ENCODE measurements at regions not wholly inside any gene's neighbourhood (a gene's known extent, or its start where the extent isn't known, plus 50 kb on each side); places are given as distances from the start of the nearest gene placed in this dataset.

DNA sequence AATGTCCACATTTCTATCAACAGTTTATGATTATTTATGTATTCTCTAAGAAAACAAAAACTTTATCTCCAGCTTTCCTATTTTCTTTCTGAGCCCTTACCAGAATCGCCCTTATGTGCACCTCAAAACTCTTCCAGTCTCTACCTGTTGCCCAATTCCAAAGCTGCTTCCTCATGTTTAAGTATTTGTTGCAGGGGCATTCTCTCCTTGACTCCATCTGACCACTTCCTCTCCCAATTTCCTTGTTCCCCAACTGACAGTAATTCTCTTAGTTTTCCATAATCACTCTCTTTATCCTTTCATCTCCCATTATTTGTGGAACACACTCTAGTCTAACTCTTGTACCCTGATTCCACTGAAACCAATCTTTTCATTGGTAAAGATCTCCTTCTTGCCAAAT is 105.4 kb upstream of the RBBP8 start:
- TF ChIP-seq, protein P1, sequence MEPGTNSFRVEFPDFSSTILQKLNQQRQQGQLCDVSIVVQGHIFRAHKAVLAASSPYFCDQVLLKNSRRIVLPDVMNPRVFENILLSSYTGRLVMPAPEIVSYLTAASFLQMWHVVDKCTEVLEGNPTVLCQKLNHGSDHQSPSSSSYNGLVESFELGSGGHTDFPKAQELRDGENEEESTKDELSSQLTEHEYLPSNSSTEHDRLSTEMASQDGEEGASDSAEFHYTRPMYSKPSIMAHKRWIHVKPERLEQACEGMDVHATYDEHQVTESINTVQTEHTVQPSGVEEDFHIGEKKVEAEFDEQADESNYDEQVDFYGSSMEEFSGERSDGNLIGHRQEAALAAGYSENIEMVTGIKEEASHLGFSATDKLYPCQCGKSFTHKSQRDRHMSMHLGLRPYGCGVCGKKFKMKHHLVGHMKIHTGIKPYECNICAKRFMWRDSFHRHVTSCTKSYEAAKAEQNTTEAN (CRISPR knock-in tag; IDR thresholded peaks at IDR 0.05), result no peak
- no peak for TF ChIP-seq JAZF1 (CRISPR knock-in tag; IDR thresholded peaks at IDR 0.05)
- TF ChIP-seq ZNF232 (CRISPR knock-in tag; IDR thresholded peaks at IDR 0.05), result no peak
- TF ChIP-seq, protein P2, sequence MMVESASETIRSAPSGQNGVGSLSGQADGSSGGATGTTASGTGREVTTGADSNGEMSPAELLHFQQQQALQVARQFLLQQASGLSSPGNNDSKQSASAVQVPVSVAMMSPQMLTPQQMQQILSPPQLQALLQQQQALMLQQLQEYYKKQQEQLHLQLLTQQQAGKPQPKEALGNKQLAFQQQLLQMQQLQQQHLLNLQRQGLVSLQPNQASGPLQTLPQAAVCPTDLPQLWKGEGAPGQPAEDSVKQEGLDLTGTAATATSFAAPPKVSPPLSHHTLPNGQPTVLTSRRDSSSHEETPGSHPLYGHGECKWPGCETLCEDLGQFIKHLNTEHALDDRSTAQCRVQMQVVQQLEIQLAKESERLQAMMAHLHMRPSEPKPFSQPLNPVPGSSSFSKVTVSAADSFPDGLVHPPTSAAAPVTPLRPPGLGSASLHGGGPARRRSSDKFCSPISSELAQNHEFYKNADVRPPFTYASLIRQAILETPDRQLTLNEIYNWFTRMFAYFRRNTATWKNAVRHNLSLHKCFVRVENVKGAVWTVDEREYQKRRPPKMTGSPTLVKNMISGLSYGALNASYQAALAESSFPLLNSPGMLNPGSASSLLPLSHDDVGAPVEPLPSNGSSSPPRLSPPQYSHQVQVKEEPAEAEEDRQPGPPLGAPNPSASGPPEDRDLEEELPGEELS (CRISPR knock-in tag; IDR thresholded peaks at IDR 0.05), result no peak
- TF ChIP-seq ATF1 (CRISPR knock-in tag; IDR thresholded peaks at IDR 0.05), result no peak
- TF ChIP-seq, protein P3, sequence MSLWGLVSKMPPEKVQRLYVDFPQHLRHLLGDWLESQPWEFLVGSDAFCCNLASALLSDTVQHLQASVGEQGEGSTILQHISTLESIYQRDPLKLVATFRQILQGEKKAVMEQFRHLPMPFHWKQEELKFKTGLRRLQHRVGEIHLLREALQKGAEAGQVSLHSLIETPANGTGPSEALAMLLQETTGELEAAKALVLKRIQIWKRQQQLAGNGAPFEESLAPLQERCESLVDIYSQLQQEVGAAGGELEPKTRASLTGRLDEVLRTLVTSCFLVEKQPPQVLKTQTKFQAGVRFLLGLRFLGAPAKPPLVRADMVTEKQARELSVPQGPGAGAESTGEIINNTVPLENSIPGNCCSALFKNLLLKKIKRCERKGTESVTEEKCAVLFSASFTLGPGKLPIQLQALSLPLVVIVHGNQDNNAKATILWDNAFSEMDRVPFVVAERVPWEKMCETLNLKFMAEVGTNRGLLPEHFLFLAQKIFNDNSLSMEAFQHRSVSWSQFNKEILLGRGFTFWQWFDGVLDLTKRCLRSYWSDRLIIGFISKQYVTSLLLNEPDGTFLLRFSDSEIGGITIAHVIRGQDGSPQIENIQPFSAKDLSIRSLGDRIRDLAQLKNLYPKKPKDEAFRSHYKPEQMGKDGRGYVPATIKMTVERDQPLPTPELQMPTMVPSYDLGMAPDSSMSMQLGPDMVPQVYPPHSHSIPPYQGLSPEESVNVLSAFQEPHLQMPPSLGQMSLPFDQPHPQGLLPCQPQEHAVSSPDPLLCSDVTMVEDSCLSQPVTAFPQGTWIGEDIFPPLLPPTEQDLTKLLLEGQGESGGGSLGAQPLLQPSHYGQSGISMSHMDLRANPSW (CRISPR knock-in tag; conservative IDR thresholded peaks at IDR 0.05; ENCODE audit: low read depth), result no peak
- TF ChIP-seq, protein P4, sequence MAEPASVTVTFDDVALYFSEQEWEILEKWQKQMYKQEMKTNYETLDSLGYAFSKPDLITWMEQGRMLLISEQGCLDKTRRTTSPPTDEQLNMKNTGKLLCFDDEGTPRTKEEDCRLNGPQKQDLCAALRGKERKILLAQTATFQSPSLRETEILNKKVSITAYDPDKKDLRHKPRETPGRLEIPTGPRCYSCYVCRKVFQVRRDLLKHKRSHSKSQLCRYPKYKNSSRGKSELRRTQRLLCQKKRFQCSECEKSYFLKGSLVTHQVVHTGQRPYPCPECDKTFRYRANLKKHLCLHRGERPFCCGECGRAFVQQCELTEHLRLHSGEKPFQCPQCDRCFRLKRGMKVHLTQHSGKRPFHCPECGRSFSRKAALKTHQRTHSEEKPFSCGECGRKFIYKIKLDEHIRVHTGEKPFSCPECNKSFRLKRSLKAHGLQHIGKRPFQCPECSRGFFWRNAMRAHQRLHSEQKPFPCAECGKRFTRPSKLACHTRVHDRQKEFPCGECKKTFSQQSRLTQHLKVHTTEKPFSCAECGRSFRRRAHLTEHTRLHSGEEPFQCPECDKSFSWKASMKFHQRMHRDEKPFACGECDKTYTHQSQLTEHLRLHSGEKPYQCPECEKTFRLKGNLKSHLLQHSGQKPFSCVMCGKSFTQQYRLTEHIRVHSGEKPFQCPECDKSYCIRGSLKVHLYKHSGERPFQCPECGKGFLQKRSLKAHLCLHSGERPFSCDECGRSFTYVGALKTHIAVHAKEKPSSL (CRISPR knock-in tag; conservative IDR thresholded peaks at IDR 0.05), result no peak
- no peak for TF ChIP-seq EMX1 (CRISPR knock-in tag; IDR thresholded peaks at IDR 0.05)
- TF ChIP-seq ZBTB21 (CRISPR knock-in tag; IDR thresholded peaks at IDR 0.05; ENCODE audit: borderline replicate concordance), result no peak
- no peak for TF ChIP-seq TEAD1 (CRISPR knock-in tag; IDR thresholded peaks at IDR 0.05)
- Mint-ChIP-seq H3K27ac (no peak overlapping the region), H3K36me3 (no peaks in the 10 kb centered on the region), H3K9me3 (peaks cover 16% of the 10 kb centered on the region), H3K27me3 (ENCODE audit: low read depth) (no peaks in the 10 kb centered on the region), H3K4me1 (peaks cover 17% of the 10 kb centered on the region), H3K4me3 (no peak overlapping the region)
- ChIA-PET CTCF (no interaction called here), POLR2A (no interaction called here)
- DNase-seq (ENCODE audit: low spot score), result no peak
- no peak for ATAC-seq

DNA sequence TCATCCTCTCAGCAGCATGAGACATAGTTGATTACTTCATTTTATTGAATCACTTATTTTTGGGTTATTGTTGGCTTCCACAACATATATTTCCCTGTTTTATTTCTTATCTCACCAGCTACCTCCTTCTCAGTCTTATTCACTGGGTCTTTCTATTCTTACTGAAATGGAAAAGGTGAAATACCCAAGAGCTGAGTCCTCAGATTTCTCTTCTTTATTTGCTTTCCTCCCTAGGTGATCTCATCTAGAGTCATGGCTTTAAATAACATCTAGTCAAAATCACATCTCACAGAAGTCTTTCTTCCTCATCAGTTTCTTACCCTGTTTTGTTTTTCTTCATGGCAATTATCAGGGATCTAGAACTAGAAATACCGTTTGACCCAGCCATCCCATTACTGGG is 105.0 kb upstream of the RBBP8 start:
- Mint-ChIP-seq H3K9me3 (peaks cover 16% of the 10 kb centered on the region), H3K36me3 (no peaks in the 10 kb centered on the region), H3K4me3 (no peak overlapping the region), H3K27ac (no peak overlapping the region), H3K27me3 (ENCODE audit: low read depth) (no peaks in the 10 kb centered on the region), H3K4me1 (peaks cover 17% of the 10 kb centered on the region)
- no peak for DNase-seq (ENCODE audit: low spot score)
- no peak for TF ChIP-seq ZNF121 (CRISPR knock-in tag; IDR thresholded peaks at IDR 0.05)
- TF ChIP-seq ATF1 (CRISPR knock-in tag; IDR thresholded peaks at IDR 0.05), result no peak
- no peak for TF ChIP-seq ZNF138 (CRISPR knock-in tag; conservative IDR thresholded peaks at IDR 0.05)
- TF ChIP-seq, protein P5, sequence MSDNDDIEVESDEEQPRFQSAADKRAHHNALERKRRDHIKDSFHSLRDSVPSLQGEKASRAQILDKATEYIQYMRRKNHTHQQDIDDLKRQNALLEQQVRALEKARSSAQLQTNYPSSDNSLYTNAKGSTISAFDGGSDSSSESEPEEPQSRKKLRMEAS (CRISPR knock-in tag; IDR thresholded peaks at IDR 0.05), result no peak
- no peak for TF ChIP-seq SMAD3 (CRISPR knock-in tag; IDR thresholded peaks at IDR 0.05; ENCODE audit: borderline replicate concordance)
- TF ChIP-seq, protein P6, sequence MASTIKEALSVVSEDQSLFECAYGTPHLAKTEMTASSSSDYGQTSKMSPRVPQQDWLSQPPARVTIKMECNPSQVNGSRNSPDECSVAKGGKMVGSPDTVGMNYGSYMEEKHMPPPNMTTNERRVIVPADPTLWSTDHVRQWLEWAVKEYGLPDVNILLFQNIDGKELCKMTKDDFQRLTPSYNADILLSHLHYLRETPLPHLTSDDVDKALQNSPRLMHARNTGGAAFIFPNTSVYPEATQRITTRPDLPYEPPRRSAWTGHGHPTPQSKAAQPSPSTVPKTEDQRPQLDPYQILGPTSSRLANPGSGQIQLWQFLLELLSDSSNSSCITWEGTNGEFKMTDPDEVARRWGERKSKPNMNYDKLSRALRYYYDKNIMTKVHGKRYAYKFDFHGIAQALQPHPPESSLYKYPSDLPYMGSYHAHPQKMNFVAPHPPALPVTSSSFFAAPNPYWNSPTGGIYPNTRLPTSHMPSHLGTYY (CRISPR knock-in tag; IDR thresholded peaks at IDR 0.05), result no peak
- TF ChIP-seq, protein P7, sequence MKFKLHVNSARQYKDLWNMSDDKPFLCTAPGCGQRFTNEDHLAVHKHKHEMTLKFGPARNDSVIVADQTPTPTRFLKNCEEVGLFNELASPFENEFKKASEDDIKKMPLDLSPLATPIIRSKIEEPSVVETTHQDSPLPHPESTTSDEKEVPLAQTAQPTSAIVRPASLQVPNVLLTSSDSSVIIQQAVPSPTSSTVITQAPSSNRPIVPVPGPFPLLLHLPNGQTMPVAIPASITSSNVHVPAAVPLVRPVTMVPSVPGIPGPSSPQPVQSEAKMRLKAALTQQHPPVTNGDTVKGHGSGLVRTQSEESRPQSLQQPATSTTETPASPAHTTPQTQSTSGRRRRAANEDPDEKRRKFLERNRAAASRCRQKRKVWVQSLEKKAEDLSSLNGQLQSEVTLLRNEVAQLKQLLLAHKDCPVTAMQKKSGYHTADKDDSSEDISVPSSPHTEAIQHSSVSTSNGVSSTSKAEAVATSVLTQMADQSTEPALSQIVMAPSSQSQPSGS (CRISPR knock-in tag; IDR thresholded peaks at IDR 0.05; ENCODE audit: borderline replicate concordance, low read depth), result no peak
- TF ChIP-seq TCF7 (CRISPR knock-in tag; IDR thresholded peaks at IDR 0.05; ENCODE audit: low read depth), result no peak
- TF ChIP-seq NR1H2 (CRISPR knock-in tag; IDR thresholded peaks at IDR 0.05), result no peak
- no peak for TF ChIP-seq FOXJ3 (CRISPR knock-in tag; IDR thresholded peaks at IDR 0.05; ENCODE audit: borderline replicate concordance)
- TF ChIP-seq, protein P8, sequence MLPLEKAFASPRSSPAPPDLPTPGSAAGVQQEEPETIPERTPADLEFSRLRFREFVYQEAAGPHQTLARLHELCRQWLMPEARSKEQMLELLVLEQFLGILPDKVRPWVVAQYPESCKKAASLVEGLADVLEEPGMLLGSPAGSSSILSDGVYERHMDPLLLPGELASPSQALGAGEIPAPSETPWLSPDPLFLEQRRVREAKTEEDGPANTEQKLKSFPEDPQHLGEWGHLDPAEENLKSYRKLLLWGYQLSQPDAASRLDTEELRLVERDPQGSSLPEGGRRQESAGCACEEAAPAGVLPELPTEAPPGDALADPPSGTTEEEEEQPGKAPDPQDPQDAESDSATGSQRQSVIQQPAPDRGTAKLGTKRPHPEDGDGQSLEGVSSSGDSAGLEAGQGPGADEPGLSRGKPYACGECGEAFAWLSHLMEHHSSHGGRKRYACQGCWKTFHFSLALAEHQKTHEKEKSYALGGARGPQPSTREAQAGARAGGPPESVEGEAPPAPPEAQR (CRISPR knock-in tag; IDR thresholded peaks at IDR 0.05), result no peak
- TF ChIP-seq, protein P9, sequence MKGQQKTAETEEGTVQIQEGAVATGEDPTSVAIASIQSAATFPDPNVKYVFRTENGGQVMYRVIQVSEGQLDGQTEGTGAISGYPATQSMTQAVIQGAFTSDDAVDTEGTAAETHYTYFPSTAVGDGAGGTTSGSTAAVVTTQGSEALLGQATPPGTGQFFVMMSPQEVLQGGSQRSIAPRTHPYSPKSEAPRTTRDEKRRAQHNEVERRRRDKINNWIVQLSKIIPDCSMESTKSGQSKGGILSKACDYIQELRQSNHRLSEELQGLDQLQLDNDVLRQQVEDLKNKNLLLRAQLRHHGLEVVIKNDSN (CRISPR knock-in tag; IDR thresholded peaks at IDR 0.05), result no peak
- TF ChIP-seq SP1 (CRISPR knock-in tag; conservative IDR thresholded peaks at IDR 0.05), result no peak
- ATAC-seq, result no peak
- ChIA-PET CTCF (no interaction called here), POLR2A (no interaction called here)

Measured in WTC11 (cell line).